Tibial nerve (tissue), 4 donors: ENCODE measurements at regions not wholly inside any gene's neighbourhood (a gene's known extent, or its start where the extent isn't known, plus 50 kb on each side); places are given as distances from the start of the nearest gene placed in this dataset.

Source experiments
- DNase-seq, 2 donors: peaks; one replicate each; pipeline ENCODE4 v3.0.0-alpha.2; 2019; ENCODE audit warnings: low spot score in 2 of 2
- H3K27ac ChIP-seq, 4 donors: fragments of 200-600 bp; sonication (generic) in 3 of 4; one replicate each; pipeline ENCODE4 v1.5.1; 2017 to 2019; ENCODE audit warnings: mild to moderate bottlenecking in 1 of 4
- H3K27me3 ChIP-seq, 2 donors: fragments of 200-600 bp; sonication (generic) in 1 of 2; one replicate each; pipeline versions ENCODE4 v1.5.1 to v1.6.0; 2017 to 2019
- H3K36me3 ChIP-seq, 3 donors: fragments of 200-600 bp; sonication (generic); one replicate each; pipeline ENCODE4 v1.5.1; 2018 to 2019
- H3K4me1 ChIP-seq, 4 donors: fragments of 200-600 bp; sonication (generic) in 3 of 4; one replicate each; pipeline ENCODE4 v1.5.1; 2017 to 2019
- H3K4me3 ChIP-seq, 4 donors: fragments of 200-600 bp; sonication (generic) in 3 of 4; one replicate each; pipeline ENCODE4 v1.5.1; 2017 to 2019; ENCODE audit warnings: mild to moderate bottlenecking in 1 of 4, moderate library complexity in 1 of 4
- H3K9me3 ChIP-seq, 4 donors: fragments of 200-600 bp; sonication (generic) in 3 of 4; one replicate each; pipeline ENCODE4 v1.5.1; 2017 to 2019
- CTCF ChIP-seq, 5 experiments: fragments of 200-600 bp in 3 of 5; fragments of 450-650 bp in 2 of 5; sonication (generic) in 3 of 5; IDR thresholded peaks; one replicate each; pipeline ENCODE4 v1.5.1; 2016 to 2019; ENCODE audit warnings: antibody characterized with exemption in 5 of 5, mild to moderate bottlenecking in 3 of 5, moderate library complexity in 2 of 5
- EP300 ChIP-seq, 2 donors: sonication (generic); formaldehyde crosslinking; IDR thresholded peaks; one replicate each; pipeline ENCODE4 v1.6.1; 2017; ENCODE audit warnings: antibody characterized with exemption in 2 of 2, mild to moderate bottlenecking in 1 of 2
- POLR2A ChIP-seq, 2 donors: fragments of 450-650 bp; IDR thresholded peaks; one replicate each; pipeline ENCODE4 v1.6.1; 2017; ENCODE audit warnings: antibody characterized with exemption in 2 of 2, mild to moderate bottlenecking in 2 of 2, moderate library complexity in 2 of 2
- WGBS, 2 donors: methylation state at CpG; one replicate each; pipeline ENCODE4 v1.1.5; 2018; 5-methylcytosine and 5-hydroxymethylcytosine counted together

GRCh38 chr6:66662196-66662595 lies 955.2 kb upstream of the EYS start:
- Histone ChIP-seq H3K4me3 (no peak overlapping the region), H3K36me3 (no peaks in the 10 kb centered on the region), H3K27ac (no peak overlapping the region), H3K27me3 (no peaks in the 10 kb centered on the region), H3K9me3 (peaks cover 0 to under 1% (median 0%) of the 10 kb centered on the region in 4 donors), H3K4me1 (peaks cover 0 to 5% (median 0%) of the 10 kb centered on the region in 4 donors)
- no peak for DNase-seq
- TF ChIP-seq EP300 (IDR thresholded peaks at IDR 0.05) (no peak), CTCF (IDR thresholded peaks at IDR 0.05) (peak in 3 of 5 experiments; percentile 9 to 35 (median 25))

- 90 to 98% methylated on average over 8 to 9 of the region's 13 CpGs for WGBS, 2 donors
- no peak for DNase-seq
- Histone ChIP-seq H3K27ac (no peak overlapping the region), H3K27me3 (no peaks in the 10 kb centered on the region), H3K4me3 (no peak overlapping the region), H3K9me3 (peaks cover 0 to 26% (median 0%) of the 10 kb centered on the region in 4 donors), H3K36me3 (no peaks in the 10 kb centered on the region), H3K4me1 (no peaks in the 10 kb centered on the region)
- TF ChIP-seq EP300 (IDR thresholded peaks at IDR 0.05) (no peak), POLR2A (IDR thresholded peaks at IDR 0.05) (no peak), CTCF (IDR thresholded peaks at IDR 0.05) (no peak)
Measured at GRCh38 chr6:66655420-66655819, 948.4 kb upstream of the EYS start.

GRCh38 chr6:66638518-66638917 lies 931.5 kb upstream of the EYS start:
- Histone ChIP-seq H3K4me3 (no peak overlapping the region), H3K27me3 (no peaks in the 10 kb centered on the region), H3K36me3 (no peaks in the 10 kb centered on the region), H3K27ac (no peak overlapping the region), H3K9me3 (peaks cover 0 to 5% (median 0%) of the 10 kb centered on the region in 4 donors), H3K4me1 (no peaks in the 10 kb centered on the region)
- no peak for TF ChIP-seq EP300 (IDR thresholded peaks at IDR 0.05)
- no peak for TF ChIP-seq CTCF (IDR thresholded peaks at IDR 0.05)
- no peak for TF ChIP-seq POLR2A (IDR thresholded peaks at IDR 0.05)
- DNase-seq = no peak
- WGBS, 2 donors = 65 to 78% methylated on average over 3 of the region's 3 CpGs

GRCh38 chr6:66638099-66638498 lies 931.1 kb upstream of the EYS start:
- WGBS, 2 donors = 79 to 83% methylated on average over 5 of the region's 5 CpGs
- TF ChIP-seq EP300 (IDR thresholded peaks at IDR 0.05) (no peak), CTCF (IDR thresholded peaks at IDR 0.05) (no peak), POLR2A (IDR thresholded peaks at IDR 0.05) (no peak)
- Histone ChIP-seq H3K27me3 (no peaks in the 10 kb centered on the region), H3K9me3 (peaks cover 0 to 5% (median 0%) of the 10 kb centered on the region in 4 donors), H3K36me3 (no peaks in the 10 kb centered on the region), H3K27ac (no peak overlapping the region), H3K4me1 (no peaks in the 10 kb centered on the region), H3K4me3 (no peak overlapping the region)
- DNase-seq = no peak

- Histone ChIP-seq H3K36me3 (no peaks in the 10 kb centered on the region), H3K27ac (no peak overlapping the region), H3K9me3 (no peaks in the 10 kb centered on the region), H3K4me1 (no peaks in the 10 kb centered on the region), H3K4me3 (no peak overlapping the region), H3K27me3 (no peaks in the 10 kb centered on the region)
- DNase-seq = no peak
- no peak for TF ChIP-seq POLR2A (IDR thresholded peaks at IDR 0.05)
- no peak for TF ChIP-seq CTCF (IDR thresholded peaks at IDR 0.05)
- no peak for TF ChIP-seq EP300 (IDR thresholded peaks at IDR 0.05)
Measured at GRCh38 chr6:66628917-66629316, 921.9 kb upstream of the EYS start.
